B cell (primary cell): ENCODE measurements at regions not wholly inside any gene's neighbourhood (a gene's known extent, or its start where the extent isn't known, plus 50 kb on each side); places are given as distances from the start of the nearest gene placed in this dataset.

Source experiments
- ATAC-seq: fragments of 200-7000 bp; cut with Tn5 transposase; one replicate; pipeline ENCODE4 v1.10.0; 2021; ENCODE audit warnings: low read depth, mild to moderate bottlenecking, moderate number of reproducible peaks, moderate library complexity
- CTCF ChIA-PET: fragments of 350-600 bp; sonication (Branson Sonifier 250); formaldehyde crosslinking; loops from one replicate; lab custom pipeline; 2021; ENCODE audit warnings: antibody characterized with exemption, inconsistent platforms; lab: Charles Lee
- POLR2A ChIA-PET: fragments of 350-600 bp; sonication (Branson Sonifier 250); formaldehyde crosslinking; loops from one replicate; lab custom pipeline; 2021; ENCODE audit warnings: antibody characterized with exemption; lab: Charles Lee
- DNase-seq: peaks from one replicate; pipeline ENCODE4 v3.0.0; 2013
- H2AFZ ChIP-seq: 2 replicates; pipeline ENCODE4 v1.6.1; 2012; ENCODE audit warnings: mild to moderate bottlenecking, low read depth, low read length; ENCODE audit not compliant: insufficient read depth, poor library complexity, severe bottlenecking
- H3K27ac ChIP-seq, 2 donors: 1 replicate in 1 of 2; 2 replicates in 1 of 2; pipeline ENCODE4 v1.5.1; 2012 to 2013; ENCODE audit warnings: low read length in 2 of 2, mild to moderate bottlenecking in 2 of 2, moderate library complexity in 1 of 2
- H3K27me3 ChIP-seq, 4 experiments: fragments of 200-600 bp in 1 of 4; sonication (generic) in 1 of 4; replicated peaks in 1 of 4; 1 replicate in 2 of 4; 2 replicates in 2 of 4; pipeline versions ENCODE4 v1.6.1 to v1.7.0; 2013 to 2016; ENCODE audit warnings: low read length in 3 of 4, mild to moderate bottlenecking in 2 of 4, mixed read lengths in 1 of 4, moderate library complexity in 1 of 4; ENCODE audit not compliant: insufficient read depth in 4 of 4, control insufficient read depth in 3 of 4; ENCODE audit errors: control extremely low read depth in 1 of 4
- H3K36me3 ChIP-seq, 2 experiments: replicated peaks in 1 of 2; 1 replicate in 1 of 2; 2 replicates in 1 of 2; pipeline versions ENCODE4 v1.6.1 to v1.7.1; 2013; ENCODE audit warnings: low read length in 1 of 2; ENCODE audit not compliant: insufficient read depth in 2 of 2, control insufficient read depth in 1 of 2; ENCODE audit errors: control extremely low read depth in 1 of 2, extremely low read depth in 1 of 2
- H3K4me1 ChIP-seq, 2 donors: fragments of 200-600 bp in 1 of 2; sonication (generic) in 1 of 2; 1 replicate in 1 of 2; 2 replicates in 1 of 2; pipeline versions ENCODE4 v1.5.1 to v1.6.1; 2013 to 2017; ENCODE audit warnings: low read length in 2 of 2; ENCODE audit not compliant: control insufficient read depth in 2 of 2, insufficient read depth in 2 of 2
- H3K4me2 ChIP-seq: replicated peaks from 2 replicates; pipeline ENCODE3; 2012; ENCODE audit warnings: mild to moderate bottlenecking, low read depth, low read length; ENCODE audit not compliant: poor library complexity, severe bottlenecking
- H3K4me3 ChIP-seq, 5 experiments: fragments of 200-600 bp in 1 of 5; sonication (generic) in 1 of 5; 1 replicate in 3 of 5; 2 replicates in 2 of 5; pipeline versions ENCODE4 v1.5.1 to v1.7.0; 2011 to 2016; ENCODE audit warnings: low read length in 4 of 5, mild to moderate bottlenecking in 4 of 5, low read depth in 2 of 5, control low read depth in 1 of 5, moderate library complexity in 1 of 5; ENCODE audit not compliant: insufficient read depth in 1 of 5; ENCODE audit errors: control extremely low read depth in 1 of 5, extremely low read depth in 1 of 5
- H3K79me2 ChIP-seq: fragments of 200-600 bp; sonication (generic); one replicate; pipeline ENCODE4 v1.6.0; 2016; ENCODE audit warnings: low read length; ENCODE audit not compliant: control insufficient read depth, insufficient read depth
- H3K9ac ChIP-seq: fragments of 200-600 bp; sonication (generic); 2 replicates; pipeline ENCODE4 v1.6.1; 2017; ENCODE audit warnings: mild to moderate bottlenecking, low read length, moderate library complexity
- H3K9me3 ChIP-seq, 3 donors: one replicate each; pipeline versions ENCODE4 v1.6.1 to v1.7.1; 2013; ENCODE audit warnings: low read length in 2 of 3; ENCODE audit not compliant: control insufficient read depth in 2 of 3, insufficient read depth in 1 of 3; ENCODE audit errors: control extremely low read depth in 1 of 3
- H4K20me1 ChIP-seq: 2 replicates; pipeline ENCODE4 v1.6.0; 2012; ENCODE audit warnings: mild to moderate bottlenecking, low read length; ENCODE audit not compliant: insufficient read depth, control insufficient read depth, poor library complexity, severe bottlenecking
- H3K27ac Mint-ChIP-seq: one replicate; pipeline ENCODE4 v1.8.0; 2021; ENCODE audit warnings: mixed read lengths
- H3K27me3 Mint-ChIP-seq: one replicate; pipeline ENCODE4 v1.8.0; 2021; ENCODE audit warnings: mixed read lengths
- H3K4me1 Mint-ChIP-seq: one replicate; pipeline ENCODE4 v1.8.0; 2021; ENCODE audit warnings: mixed read lengths
- H3K4me3 Mint-ChIP-seq: one replicate; pipeline ENCODE4 v1.8.0; 2021; ENCODE audit warnings: mixed read lengths
- H3K9me3 Mint-ChIP-seq: one replicate; pipeline ENCODE4 v1.8.0; 2022; ENCODE audit warnings: mixed read lengths; ENCODE audit not compliant: insufficient read depth
- EZH2 ChIP-seq: IDR thresholded peaks from 2 replicates; pipeline ENCODE4 v1.6.1; 2012; ENCODE audit warnings: borderline replicate concordance, low read depth, mild to moderate bottlenecking, moderate library complexity, low read length; ENCODE audit not compliant: insufficient read depth, poor library complexity, severe bottlenecking
- WGBS: methylation state at CpG from one replicate; pipeline ENCODE4 v1.1.5; 2013; ENCODE audit warnings: missing lambda C conversion rate; ENCODE audit not compliant: insufficient coverage; 5-methylcytosine and 5-hydroxymethylcytosine counted together
- intact Hi-C: fragments of 100-400 bp; cut with micrococcal nuclease; formaldehyde crosslinking; loops from one replicate; pipeline ENCODE4 v1.10.0; 2022
- TF ChIP-seq, protein P1 (sequence below): fragments of 200-600 bp; IDR thresholded peaks from one replicate; pipeline ENCODE4 v1.8.0; 2022; ENCODE audit warnings: antibody characterized with exemption, mild to moderate bottlenecking

DNA sequence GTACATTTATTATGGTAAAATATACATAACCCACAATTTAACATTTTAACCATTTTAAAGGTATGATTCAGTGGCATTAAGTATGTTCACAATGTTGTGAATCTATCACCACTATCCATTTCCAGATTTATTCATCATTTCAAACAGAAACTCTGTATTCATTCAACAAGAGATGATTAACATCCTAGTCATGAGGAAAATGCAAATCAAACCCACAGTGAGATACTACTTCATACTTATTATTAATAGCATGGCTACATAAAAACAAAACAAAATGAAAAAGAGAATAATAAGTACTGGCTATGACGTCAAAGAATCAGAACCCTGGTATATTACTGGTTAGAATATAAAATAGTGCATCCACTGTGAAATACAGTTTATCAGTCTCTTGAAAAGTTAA is 386.6 kb upstream of the POM121L12 start:
- H3K9me3 ChIP-seq, result no peaks in the 10 kb centered on the region
- DNase-seq, result no peak
- no peaks in the 10 kb centered on the region for H3K27me3 ChIP-seq
- no peaks in the 10 kb centered on the region for H3K36me3 ChIP-seq
- Mint-ChIP-seq H3K27me3 (no peaks in the 10 kb centered on the region), H3K9me3 (peaks cover 5% of the 10 kb centered on the region), H3K4me1 (no peaks in the 10 kb centered on the region), H3K4me3 (no peak overlapping the region), H3K27ac (no peak overlapping the region)
- no peaks in the 10 kb centered on the region for H3K79me2 ChIP-seq
- no peak overlapping the region for H2AFZ ChIP-seq
- H3K4me2 ChIP-seq, result no peak overlapping the region
- no peak overlapping the region for H3K4me3 ChIP-seq
- CTCF ChIA-PET, result no interaction called here
- no peak overlapping the region for H3K27ac ChIP-seq
- POLR2A ChIA-PET, result no interaction called here
- H4K20me1 ChIP-seq, result no peaks in the 10 kb centered on the region
- no peak for TF ChIP-seq EZH2
- TF ChIP-seq, protein P1, sequence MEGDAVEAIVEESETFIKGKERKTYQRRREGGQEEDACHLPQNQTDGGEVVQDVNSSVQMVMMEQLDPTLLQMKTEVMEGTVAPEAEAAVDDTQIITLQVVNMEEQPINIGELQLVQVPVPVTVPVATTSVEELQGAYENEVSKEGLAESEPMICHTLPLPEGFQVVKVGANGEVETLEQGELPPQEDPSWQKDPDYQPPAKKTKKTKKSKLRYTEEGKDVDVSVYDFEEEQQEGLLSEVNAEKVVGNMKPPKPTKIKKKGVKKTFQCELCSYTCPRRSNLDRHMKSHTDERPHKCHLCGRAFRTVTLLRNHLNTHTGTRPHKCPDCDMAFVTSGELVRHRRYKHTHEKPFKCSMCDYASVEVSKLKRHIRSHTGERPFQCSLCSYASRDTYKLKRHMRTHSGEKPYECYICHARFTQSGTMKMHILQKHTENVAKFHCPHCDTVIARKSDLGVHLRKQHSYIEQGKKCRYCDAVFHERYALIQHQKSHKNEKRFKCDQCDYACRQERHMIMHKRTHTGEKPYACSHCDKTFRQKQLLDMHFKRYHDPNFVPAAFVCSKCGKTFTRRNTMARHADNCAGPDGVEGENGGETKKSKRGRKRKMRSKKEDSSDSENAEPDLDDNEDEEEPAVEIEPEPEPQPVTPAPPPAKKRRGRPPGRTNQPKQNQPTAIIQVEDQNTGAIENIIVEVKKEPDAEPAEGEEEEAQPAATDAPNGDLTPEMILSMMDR, result no peak
- intact Hi-C loops, result no loop called here
- H3K9ac ChIP-seq, result no peak overlapping the region
- H3K4me1 ChIP-seq, result no peaks in the 10 kb centered on the region
- no CpG with 5 or more reads among the region's 1 CpG for WGBS
- ATAC-seq, result no peak

DNA sequence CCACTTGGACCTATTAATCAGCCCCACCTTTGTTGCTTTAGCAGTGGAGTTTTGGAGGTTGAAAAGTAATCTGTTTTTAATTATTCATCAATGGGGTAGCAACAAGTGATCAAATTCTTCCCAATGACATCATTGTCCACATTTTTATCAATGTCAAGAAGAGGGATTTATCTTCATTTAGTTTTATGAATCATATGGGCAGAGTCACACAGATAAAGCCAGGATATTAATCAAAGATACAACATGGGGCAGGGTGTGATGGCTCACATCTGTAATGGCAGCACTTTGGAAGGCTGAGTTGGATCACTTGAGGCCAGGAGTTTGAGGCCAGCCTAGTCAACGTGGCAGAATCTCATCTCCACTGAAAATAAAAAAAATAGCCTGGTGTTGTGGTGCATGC is 388.4 kb upstream of the POM121L12 start:
- POLR2A ChIA-PET, result no interaction called here
- intact Hi-C loops, result no loop called here
- ATAC-seq, result no peak
- Histone ChIP-seq H3K36me3 (no peaks in the 10 kb centered on the region), H3K9me3 (no peaks in the 10 kb centered on the region), H3K27me3 (no peaks in the 10 kb centered on the region), H3K27ac (no peak overlapping the region), H3K4me1 (no peaks in the 10 kb centered on the region), H3K4me2 (no peak overlapping the region), H3K79me2 (no peaks in the 10 kb centered on the region), H2AFZ (no peak overlapping the region), H3K9ac (no peak overlapping the region), H4K20me1 (no peaks in the 10 kb centered on the region), H3K4me3 (no peak overlapping the region)
- Mint-ChIP-seq H3K4me1 (no peaks in the 10 kb centered on the region), H3K27me3 (no peaks in the 10 kb centered on the region), H3K4me3 (no peak overlapping the region), H3K27ac (no peak overlapping the region), H3K9me3 (peaks cover 5% of the 10 kb centered on the region)
- no peak for DNase-seq
- TF ChIP-seq EZH2, result no peak
- TF ChIP-seq, protein P1, result no peak
- CTCF ChIA-PET, result no interaction called here
- no CpG with 5 or more reads among the region's 1 CpG for WGBS
